A673 (cell line): ENCODE measurements at regions not wholly inside any gene's neighbourhood (a gene's known extent, or its start where the extent isn't known, plus 50 kb on each side); places are given as distances from the start of the nearest gene placed in this dataset.

Experiments used
- BruUV-seq: library from RNA; stranded (reverse); fragments of 400-500 nt; replicated peaks from 2 replicates; lab custom pipeline; 2021; lab: Mats Ljungman, UMichigan
- CTCF ChIA-PET: fragments of 300-600 bp; sonication (Branson Sonifier 250); formaldehyde crosslinking; loops from one replicate; lab custom pipeline; 2022; ENCODE audit warnings: antibody characterized with exemption; lab: Charles Lee
- POLR2A ChIA-PET: fragments of 300-600 bp; sonication (Branson Sonifier 250); formaldehyde crosslinking; loops from one replicate; lab custom pipeline; 2022; ENCODE audit warnings: antibody characterized with exemption; ENCODE audit not compliant: low non-redundant PET; lab: Charles Lee
- DNase-seq: peaks from one replicate; pipeline ENCODE4 v3.0.0-alpha.2; 2015; ENCODE audit warnings: low spot score
- H3K27ac ChIP-seq: fragments of 200-600 bp; sonication (generic); 2 replicates; pipeline ENCODE4 v1.5.1; 2016; ENCODE audit warnings: mixed run types, low read depth, mild to moderate bottlenecking, mixed read lengths, antibody characterized with exemption, low read length; ENCODE audit not compliant: poor library complexity, severe bottlenecking
- H3K27me3 ChIP-seq: fragments of 200-600 bp; sonication (generic); replicated peaks from 2 replicates; pipeline ENCODE4 v1.6.1; 2017; ENCODE audit warnings: mixed run types, low read depth, mild to moderate bottlenecking, mixed read lengths, antibody characterized with exemption, low read length; ENCODE audit not compliant: insufficient read depth, poor library complexity
- H3K36me3 ChIP-seq: fragments of 200-600 bp; sonication (generic); 2 replicates; pipeline ENCODE4 v1.6.1; 2016; ENCODE audit warnings: mixed run types, mild to moderate bottlenecking, mixed read lengths, antibody characterized with exemption, low read length; ENCODE audit not compliant: insufficient read depth, poor library complexity, severe bottlenecking
- H3K4me1 ChIP-seq: fragments of 200-600 bp; sonication (generic); 2 replicates; pipeline ENCODE4 v1.6.1; 2017; ENCODE audit warnings: mixed run types, mild to moderate bottlenecking, mixed read lengths, antibody characterized with exemption, low read length; ENCODE audit not compliant: insufficient read depth, poor library complexity, severe bottlenecking
- H3K4me3 ChIP-seq: fragments of 200-600 bp; sonication (generic); 2 replicates; pipeline ENCODE4 v1.5.1; 2016; ENCODE audit warnings: low read depth, mixed run types, mild to moderate bottlenecking, mixed read lengths, low read length; ENCODE audit not compliant: poor library complexity, severe bottlenecking
- H3K9me3 ChIP-seq: fragments of 200-600 bp; sonication (generic); 2 replicates; pipeline ENCODE4 v1.6.1; 2016; ENCODE audit warnings: mixed run types, low read depth, mild to moderate bottlenecking, mixed read lengths, antibody characterized with exemption, low read length; ENCODE audit not compliant: poor library complexity, severe bottlenecking
- CTCF ChIP-seq: fragments of 300-800, 200-600 bp; sonication (generic); conservative IDR thresholded peaks from 2 replicates; pipeline ENCODE4 v1.5.1; 2017; ENCODE audit warnings: low read depth, mild to moderate bottlenecking, antibody characterized with exemption, low read length, moderate library complexity, mixed read lengths
- EZH2 ChIP-seq: fragments of 200-600 bp; sonication (generic); IDR thresholded peaks from 2 replicates; pipeline ENCODE4 v1.6.1; 2017; ENCODE audit warnings: borderline replicate concordance, low read depth, mild to moderate bottlenecking, mixed read lengths, antibody characterized with exemption, low read length; ENCODE audit not compliant: poor library complexity, severe bottlenecking
- intact Hi-C: fragments of 100-400 bp; cut with micrococcal nuclease; formaldehyde crosslinking; loops from one replicate; pipeline ENCODE4 v1.10.0; 2022; ENCODE audit not compliant: unreplicated experiment

GRCh38 chr2:6222296-6222695 lies 530.1 kb downstream of the SOX11 start:
- Histone ChIP-seq H3K36me3 (no peaks in the 10 kb centered on the region), H3K4me1 (no peaks in the 10 kb centered on the region), H3K27me3 (no peaks in the 10 kb centered on the region), H3K4me3 (no peak overlapping the region), H3K27ac (no peak overlapping the region), H3K9me3 (no peaks in the 10 kb centered on the region)
- TF ChIP-seq CTCF, result no peak
- TF ChIP-seq EZH2, result no peak
- BruUV-seq, result no TSS peak
- no peak for DNase-seq
- ChIA-PET POLR2A (no interaction called here), CTCF (no interaction called here)
- intact Hi-C loops, result no loop called here

GRCh38 chr2:6224267-6224666 lies 532.1 kb downstream of the SOX11 start:
- no peaks in the 10 kb centered on the region for H3K4me1 ChIP-seq
- H3K27ac ChIP-seq, result no peak overlapping the region
- POLR2A ChIA-PET, result no interaction called here
- no peak overlapping the region for H3K4me3 ChIP-seq
- no peaks in the 10 kb centered on the region for H3K9me3 ChIP-seq
- intact Hi-C loops, result no loop called here
- no TSS peak for BruUV-seq
- DNase-seq, result no peak
- TF ChIP-seq EZH2 (no peak), CTCF (no peak)
- CTCF ChIA-PET, result no interaction called here
- H3K27me3 ChIP-seq, result no peaks in the 10 kb centered on the region
- H3K36me3 ChIP-seq, result no peaks in the 10 kb centered on the region

- intact Hi-C loops, result no loop called here
- Histone ChIP-seq H3K4me1 (no peaks in the 10 kb centered on the region), H3K27me3 (no peaks in the 10 kb centered on the region), H3K27ac (no peak overlapping the region), H3K9me3 (no peaks in the 10 kb centered on the region), H3K4me3 (no peak overlapping the region), H3K36me3 (no peaks in the 10 kb centered on the region)
- TF ChIP-seq CTCF (no peak), EZH2 (no peak)
- POLR2A ChIA-PET, result no interaction called here
- BruUV-seq, result no TSS peak
- DNase-seq, result no peak
- CTCF ChIA-PET, result no interaction called here
Observed at GRCh38 chr2:6228251-6228650, 536.1 kb downstream of the SOX11 start.
